HepG2 (cell line): ENCODE measurements at regions not wholly inside any gene's neighbourhood (a gene's known extent, or its start where the extent isn't known, plus 50 kb on each side); places are given as distances from the start of the nearest gene placed in this dataset.

ENCODE experiments used
- MYC ChIP-seq: sonication (generic); formaldehyde crosslinking; IDR thresholded peaks from 2 replicates; pipeline ENCODE4 v1.9.0; 2021; ENCODE audit warnings: missing genetic modification reagents, borderline replicate concordance
- NCOA5 ChIP-seq: sonication (generic); formaldehyde crosslinking; IDR thresholded peaks from 2 replicates; pipeline ENCODE4 v1.4.0; 2020; ENCODE audit warnings: missing genetic modification reagents
- POLR2AphosphoS5 ChIP-seq: IDR thresholded peaks from 2 replicates; pipeline ENCODE4 v1.6.1; 2012; ENCODE audit warnings: low read depth, low read length
- RBAK ChIP-seq: sonication (generic); formaldehyde crosslinking; IDR thresholded peaks from 2 replicates; pipeline ENCODE4 v1.5.1; 2020; ENCODE audit warnings: mild to moderate bottlenecking, missing genetic modification reagents
- SMC3 ChIP-seq: IDR thresholded peaks from 2 replicates; pipeline ENCODE4 v1.6.1; 2011; ENCODE audit warnings: low read length, improper control_type of control experiment
- TAF1 ChIP-seq: sonication (generic); formaldehyde crosslinking; IDR thresholded peaks from 2 replicates; pipeline ENCODE4 v1.4.0; 2020; ENCODE audit warnings: missing genetic modification reagents
- ZNF777 ChIP-seq: sonication (generic); formaldehyde crosslinking; IDR thresholded peaks from 2 replicates; pipeline ENCODE4 v1.4.0; 2020; ENCODE audit warnings: missing genetic modification reagents
- ZNF850 ChIP-seq: sonication (generic); formaldehyde crosslinking; conservative IDR thresholded peaks from 2 replicates; pipeline ENCODE4 v1.9.0; 2021; ENCODE audit warnings: mild to moderate bottlenecking, missing genetic modification reagents
- TF ChIP-seq, protein P1 (sequence below): sonication (generic); formaldehyde crosslinking; IDR thresholded peaks from 2 replicates; pipeline ENCODE4 v1.4.0; 2020; ENCODE audit warnings: missing genetic modification reagents, borderline replicate concordance
- TF ChIP-seq, protein P2 (sequence below): IDR thresholded peaks from 2 replicates; pipeline ENCODE4 v1.6.1; 2012; ENCODE audit warnings: low read length, improper control_type of control experiment
- TF ChIP-seq, protein P3 (sequence below): sonication (generic); formaldehyde crosslinking; IDR thresholded peaks from 2 replicates; pipeline ENCODE4 v1.5.0; 2020; ENCODE audit warnings: missing genetic modification reagents
- TF ChIP-seq, protein P4 (sequence below): IDR thresholded peaks from 2 replicates; pipeline ENCODE4 v1.6.1; 2012; ENCODE audit warnings: low read depth, low read length, improper control_type of control experiment
- TF ChIP-seq, protein P5 (sequence below): sonication (generic); formaldehyde crosslinking; conservative IDR thresholded peaks from 2 replicates; pipeline ENCODE4 v1.4.0; 2020; ENCODE audit warnings: missing genetic modification reagents

DNA sequence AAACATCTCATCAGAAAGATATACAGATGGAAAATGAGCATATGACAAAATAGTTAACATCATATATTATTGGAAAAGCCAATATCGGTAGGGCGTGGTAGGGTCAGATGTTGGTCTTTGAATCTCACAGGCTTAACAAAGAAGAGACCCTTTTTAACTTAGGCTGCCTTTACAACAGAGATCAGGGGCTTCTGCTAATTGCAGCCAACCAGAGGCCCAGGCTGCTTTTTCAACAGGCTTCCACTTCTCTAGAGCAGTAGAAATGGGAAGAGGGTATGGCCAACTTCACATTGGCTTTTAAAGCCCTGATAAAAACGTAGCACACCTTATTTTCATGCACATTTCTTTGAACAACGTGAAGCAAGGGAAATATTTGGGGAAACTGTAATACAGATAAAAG, 764.3 kb upstream of the CTNND2 start:
- TF ChIP-seq MYC (CRISPR knock-in tag) (no peak), TAF1 (CRISPR knock-in tag) (no peak), SMC3 (no peak), POLR2AphosphoS5 (no peak), ZNF777 (no peak), ZNF850 (CRISPR knock-in tag) (no peak), RBAK (CRISPR knock-in tag) (no peak), NCOA5 (CRISPR knock-in tag) (no peak)
- TF ChIP-seq, protein P1, sequence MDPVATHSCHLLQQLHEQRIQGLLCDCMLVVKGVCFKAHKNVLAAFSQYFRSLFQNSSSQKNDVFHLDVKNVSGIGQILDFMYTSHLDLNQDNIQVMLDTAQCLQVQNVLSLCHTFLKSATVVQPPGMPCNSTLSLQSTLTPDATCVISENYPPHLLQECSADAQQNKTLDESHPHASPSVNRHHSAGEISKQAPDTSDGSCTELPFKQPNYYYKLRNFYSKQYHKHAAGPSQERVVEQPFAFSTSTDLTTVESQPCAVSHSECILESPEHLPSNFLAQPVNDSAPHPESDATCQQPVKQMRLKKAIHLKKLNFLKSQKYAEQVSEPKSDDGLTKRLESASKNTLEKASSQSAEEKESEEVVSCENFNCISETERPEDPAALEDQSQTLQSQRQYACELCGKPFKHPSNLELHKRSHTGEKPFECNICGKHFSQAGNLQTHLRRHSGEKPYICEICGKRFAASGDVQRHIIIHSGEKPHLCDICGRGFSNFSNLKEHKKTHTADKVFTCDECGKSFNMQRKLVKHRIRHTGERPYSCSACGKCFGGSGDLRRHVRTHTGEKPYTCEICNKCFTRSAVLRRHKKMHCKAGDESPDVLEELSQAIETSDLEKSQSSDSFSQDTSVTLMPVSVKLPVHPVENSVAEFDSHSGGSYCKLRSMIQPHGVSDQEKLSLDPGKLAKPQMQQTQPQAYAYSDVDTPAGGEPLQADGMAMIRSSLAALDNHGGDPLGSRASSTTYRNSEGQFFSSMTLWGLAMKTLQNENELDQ (CRISPR knock-in tag): no peak
- TF ChIP-seq, protein P2, sequence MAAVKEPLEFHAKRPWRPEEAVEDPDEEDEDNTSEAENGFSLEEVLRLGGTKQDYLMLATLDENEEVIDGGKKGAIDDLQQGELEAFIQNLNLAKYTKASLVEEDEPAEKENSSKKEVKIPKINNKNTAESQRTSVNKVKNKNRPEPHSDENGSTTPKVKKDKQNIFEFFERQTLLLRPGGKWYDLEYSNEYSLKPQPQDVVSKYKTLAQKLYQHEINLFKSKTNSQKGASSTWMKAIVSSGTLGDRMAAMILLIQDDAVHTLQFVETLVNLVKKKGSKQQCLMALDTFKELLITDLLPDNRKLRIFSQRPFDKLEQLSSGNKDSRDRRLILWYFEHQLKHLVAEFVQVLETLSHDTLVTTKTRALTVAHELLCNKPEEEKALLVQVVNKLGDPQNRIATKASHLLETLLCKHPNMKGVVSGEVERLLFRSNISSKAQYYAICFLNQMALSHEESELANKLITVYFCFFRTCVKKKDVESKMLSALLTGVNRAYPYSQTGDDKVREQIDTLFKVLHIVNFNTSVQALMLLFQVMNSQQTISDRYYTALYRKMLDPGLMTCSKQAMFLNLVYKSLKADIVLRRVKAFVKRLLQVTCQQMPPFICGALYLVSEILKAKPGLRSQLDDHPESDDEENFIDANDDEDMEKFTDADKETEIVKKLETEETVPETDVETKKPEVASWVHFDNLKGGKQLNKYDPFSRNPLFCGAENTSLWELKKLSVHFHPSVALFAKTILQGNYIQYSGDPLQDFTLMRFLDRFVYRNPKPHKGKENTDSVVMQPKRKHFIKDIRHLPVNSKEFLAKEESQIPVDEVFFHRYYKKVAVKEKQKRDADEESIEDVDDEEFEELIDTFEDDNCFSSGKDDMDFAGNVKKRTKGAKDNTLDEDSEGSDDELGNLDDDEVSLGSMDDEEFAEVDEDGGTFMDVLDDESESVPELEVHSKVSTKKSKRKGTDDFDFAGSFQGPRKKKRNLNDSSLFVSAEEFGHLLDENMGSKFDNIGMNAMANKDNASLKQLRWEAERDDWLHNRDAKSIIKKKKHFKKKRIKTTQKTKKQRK: no peak
- TF ChIP-seq, protein P3, sequence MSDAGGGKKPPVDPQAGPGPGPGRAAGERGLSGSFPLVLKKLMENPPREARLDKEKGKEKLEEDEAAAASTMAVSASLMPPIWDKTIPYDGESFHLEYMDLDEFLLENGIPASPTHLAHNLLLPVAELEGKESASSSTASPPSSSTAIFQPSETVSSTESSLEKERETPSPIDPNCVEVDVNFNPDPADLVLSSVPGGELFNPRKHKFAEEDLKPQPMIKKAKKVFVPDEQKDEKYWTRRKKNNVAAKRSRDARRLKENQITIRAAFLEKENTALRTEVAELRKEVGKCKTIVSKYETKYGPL (CRISPR knock-in tag): no peak
- TF ChIP-seq, protein P4, sequence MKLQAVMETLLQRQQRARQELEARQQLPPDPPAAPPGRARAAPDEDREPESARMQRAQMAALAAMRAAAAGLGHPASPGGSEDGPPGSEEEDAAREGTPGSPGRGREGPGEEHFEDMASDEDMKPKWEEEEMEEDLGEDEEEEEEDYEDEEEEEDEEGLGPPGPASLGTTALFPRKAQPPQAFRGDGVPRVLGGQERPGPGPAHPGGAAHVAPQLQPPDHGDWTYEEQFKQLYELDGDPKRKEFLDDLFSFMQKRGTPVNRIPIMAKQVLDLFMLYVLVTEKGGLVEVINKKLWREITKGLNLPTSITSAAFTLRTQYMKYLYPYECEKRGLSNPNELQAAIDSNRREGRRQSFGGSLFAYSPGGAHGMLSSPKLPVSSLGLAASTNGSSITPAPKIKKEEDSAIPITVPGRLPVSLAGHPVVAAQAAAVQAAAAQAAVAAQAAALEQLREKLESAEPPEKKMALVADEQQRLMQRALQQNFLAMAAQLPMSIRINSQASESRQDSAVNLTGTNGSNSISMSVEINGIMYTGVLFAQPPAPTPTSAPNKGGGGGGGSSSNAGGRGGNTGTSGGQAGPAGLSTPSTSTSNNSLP: no peak
- TF ChIP-seq, protein P5, sequence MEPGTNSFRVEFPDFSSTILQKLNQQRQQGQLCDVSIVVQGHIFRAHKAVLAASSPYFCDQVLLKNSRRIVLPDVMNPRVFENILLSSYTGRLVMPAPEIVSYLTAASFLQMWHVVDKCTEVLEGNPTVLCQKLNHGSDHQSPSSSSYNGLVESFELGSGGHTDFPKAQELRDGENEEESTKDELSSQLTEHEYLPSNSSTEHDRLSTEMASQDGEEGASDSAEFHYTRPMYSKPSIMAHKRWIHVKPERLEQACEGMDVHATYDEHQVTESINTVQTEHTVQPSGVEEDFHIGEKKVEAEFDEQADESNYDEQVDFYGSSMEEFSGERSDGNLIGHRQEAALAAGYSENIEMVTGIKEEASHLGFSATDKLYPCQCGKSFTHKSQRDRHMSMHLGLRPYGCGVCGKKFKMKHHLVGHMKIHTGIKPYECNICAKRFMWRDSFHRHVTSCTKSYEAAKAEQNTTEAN (CRISPR knock-in tag): no peak
